ENCODE measurements at regions not wholly inside any gene's neighbourhood (a gene's known extent, or its start where the extent isn't known, plus 50 kb on each side); places are given as distances from the start of the nearest gene placed in this dataset.
"Not testable (repeated sequence)": the region's sequence is repeated elsewhere in the genome, so short reads cannot be mapped to it uniquely, and the experiment has no call there.

DNA sequence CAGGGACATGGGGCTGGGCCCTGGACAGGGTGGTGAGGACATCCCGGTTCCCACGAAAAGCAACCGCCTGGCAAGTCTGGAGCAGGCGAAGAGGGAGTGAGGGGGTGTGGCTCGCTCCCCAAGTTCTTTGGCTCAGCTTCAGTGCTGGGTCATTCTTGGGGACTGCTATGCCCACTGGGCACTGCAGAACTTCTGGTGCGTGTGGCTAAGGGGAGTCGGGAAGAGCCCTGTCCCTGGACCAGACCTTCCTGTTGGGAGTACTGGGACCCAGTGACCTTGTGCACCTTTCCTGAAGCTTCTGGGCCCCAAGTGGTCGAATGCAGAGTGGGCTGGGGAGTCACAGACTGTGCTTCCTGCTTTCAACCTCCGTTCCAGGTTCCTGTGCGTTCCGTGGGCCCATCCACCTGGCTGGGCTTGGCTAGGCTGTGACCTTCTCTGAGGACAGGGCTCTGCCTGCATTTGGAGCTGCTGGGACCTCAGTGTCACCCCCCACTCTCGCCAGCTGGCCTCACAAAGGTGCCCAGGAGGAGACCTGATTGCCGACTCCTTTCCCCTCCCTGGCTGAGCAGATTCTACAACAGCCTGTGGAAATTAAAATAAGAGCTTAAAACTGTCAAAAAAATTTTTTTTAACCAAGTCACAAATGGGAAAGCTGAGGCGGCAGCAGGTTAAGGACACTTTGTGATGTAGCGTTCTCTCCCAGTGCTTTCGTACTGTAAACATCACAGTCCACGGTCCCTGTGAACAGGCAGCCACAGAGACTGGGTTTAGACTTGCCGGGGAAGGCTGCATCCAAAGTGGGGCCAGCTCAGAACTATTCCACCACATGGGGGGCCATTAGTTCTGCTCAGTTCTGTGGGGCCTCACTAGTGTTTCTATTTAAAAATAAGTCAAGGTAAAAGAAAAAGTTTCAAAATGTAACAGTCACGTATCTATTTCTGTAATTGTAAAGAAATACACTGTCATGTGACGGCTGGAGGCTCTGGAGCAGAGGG is 63.8 kb upstream of the WNT7B start:
- no peak for DNase-seq (ENCODE audit: low read depth in 1 of 2, low spot score in 1 of 2)

DNA sequence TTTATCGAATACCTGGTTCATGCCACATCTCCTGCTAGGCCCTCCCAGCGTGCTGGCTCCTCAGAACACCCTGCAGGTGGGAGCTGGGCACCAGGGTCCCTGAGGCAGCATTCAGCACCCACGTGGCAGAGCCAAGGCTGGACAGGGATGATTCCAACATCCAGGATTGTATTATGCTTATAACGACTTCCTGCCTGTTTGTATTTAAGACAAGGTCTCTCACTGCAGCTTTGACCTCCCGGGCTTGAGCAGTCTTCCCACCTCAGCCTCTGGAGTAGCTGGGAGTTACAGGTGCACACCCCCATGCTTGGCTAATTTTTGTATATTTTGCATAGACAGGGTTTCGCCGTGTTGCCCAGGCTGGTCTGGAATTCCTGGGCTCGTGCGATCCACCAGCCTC is 64.7 kb upstream of the WNT7B start:
- DNase-seq (ENCODE audit: low read depth in 1 of 2, low spot score in 1 of 2), result no peak

DNA sequence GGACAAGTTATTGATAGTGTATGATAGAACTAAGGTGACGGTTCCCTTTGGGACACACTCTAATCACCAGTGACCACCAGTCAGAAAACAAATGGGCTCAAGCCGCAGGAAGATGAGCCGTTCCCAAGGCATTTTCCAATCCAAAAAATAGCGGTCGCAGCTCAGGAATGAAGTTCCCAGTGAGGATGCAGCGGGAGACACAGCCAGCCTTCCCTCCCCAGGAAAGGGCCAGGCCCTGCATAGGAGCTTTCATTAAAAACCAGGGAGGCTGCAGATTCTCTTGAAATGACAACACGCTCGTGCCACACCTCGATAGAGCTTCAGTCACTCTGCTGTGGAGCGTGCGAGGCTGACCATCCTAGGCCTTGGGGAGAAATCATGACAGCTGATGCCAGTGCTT is 65.8 kb upstream of the WNT7B start:
- DNase-seq (ENCODE audit: low read depth in 1 of 2, low spot score in 1 of 2), result no peak

GRCh38 chr22:46043339-46043738 is 66.4 kb upstream of the WNT7B start:
- no peak for DNase-seq (ENCODE audit: low read depth in 1 of 2, low spot score in 1 of 2)

DNA sequence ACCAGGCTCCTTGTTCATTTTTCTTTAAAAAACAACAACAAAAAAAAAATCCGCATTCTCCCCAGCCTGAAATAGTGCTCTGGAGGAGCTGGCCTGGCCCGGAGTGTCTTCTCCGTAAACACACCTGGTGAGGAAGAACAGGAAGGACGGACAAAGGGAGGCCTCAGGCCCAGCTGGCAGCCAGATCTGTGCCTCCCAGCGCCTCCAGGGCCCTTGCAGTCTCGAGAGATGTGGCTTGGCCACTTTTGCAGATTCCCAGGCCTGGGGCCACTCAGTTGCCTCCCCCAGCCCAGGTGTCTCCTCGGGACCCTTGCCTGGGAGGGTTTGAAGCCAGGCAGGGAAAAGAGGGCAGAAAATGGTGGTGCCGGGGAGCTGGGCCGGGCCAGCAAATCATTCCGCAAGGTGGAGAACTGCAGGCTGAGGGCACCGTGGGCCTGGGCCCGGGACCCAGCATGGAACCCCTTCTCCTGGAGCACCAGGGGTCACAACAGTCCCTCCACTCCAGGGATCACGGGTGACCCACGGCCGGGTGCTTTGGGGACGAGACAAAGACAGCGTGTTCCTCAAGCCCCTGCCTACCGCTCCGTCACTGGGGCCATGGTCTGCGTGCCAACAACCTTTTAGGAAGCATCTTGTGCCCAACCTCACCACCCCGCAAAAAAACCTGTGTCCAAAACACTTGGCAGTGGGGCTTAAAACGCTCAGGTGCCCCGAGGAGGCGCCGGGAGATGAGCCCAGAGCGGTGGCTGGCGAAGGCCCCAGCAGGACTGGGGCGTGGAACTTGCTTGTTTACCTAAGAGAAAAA is 67.1 kb upstream of the WNT7B start:
- no peak for DNase-seq (ENCODE audit: low read depth in 1 of 2, low spot score in 1 of 2)

DNA sequence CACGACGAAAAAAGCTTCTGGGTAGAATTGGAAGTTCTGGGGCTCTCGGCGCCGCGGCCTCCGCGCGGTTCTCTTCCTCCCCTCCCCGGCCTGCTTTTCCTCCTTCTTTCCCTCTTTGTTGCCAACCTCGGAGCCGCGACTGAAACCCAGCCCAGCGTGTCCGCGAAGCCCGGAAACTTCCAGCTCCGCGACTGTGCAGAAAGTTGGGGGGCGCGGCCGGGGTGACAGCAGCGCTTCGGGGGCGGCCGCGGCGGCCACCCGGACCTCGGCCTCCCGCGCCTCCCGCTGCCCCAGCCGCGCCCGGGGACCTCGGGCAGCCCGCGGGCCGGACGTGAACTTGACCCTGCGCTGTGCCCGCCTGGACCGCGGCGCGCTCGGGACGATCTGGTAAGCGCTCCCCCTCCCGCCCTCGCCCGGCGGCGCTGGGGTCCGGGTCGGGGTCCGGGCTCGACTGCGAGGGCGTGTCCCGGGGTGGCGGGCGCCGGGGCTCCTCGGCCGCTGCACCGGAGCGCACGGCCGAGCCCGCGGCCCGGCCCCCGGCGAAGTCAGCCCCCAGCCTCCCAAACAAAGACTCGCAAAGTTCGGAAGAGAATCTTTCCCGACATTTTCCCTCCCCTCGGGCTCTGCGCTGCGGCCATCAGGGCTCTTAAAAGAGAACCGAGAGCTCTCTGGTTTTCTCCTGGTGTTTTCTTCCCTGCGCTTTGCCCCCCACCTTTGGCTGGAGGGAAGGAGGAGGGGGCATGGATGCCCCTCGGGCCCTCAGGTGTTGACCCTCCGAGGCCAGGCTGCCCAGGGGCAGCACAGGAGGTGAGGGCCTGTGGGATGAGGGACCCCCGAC is 67.9 kb upstream of the WNT7B start:
- no peak for DNase-seq (ENCODE audit: low read depth in 1 of 2, low spot score in 1 of 2)

GRCh38 chr22:46045459-46046298 is 68.7 kb upstream of the WNT7B start:
- no peak for DNase-seq (ENCODE audit: low read depth in 1 of 2, low spot score in 1 of 2)

DNA sequence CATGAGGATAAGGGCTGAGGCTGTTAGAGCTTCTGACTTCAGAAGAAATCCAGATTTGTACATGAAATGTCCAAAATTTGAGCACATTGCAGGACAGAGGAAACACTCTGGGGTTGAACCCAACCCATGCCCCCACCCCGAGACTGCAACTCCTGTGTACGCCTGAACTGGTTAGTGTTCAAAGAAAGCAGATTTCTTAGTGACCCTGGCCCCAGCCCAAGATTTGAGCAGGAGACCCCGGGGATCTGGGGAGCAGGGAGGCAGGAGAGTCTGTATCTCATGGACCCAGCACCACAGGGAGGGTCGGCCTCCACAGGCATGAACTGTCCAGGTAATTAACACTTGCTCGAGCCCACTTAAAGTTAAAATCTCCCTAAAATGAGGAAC is 69.3 kb upstream of the WNT7B start:
- DNase-seq (ENCODE audit: low read depth in 1 of 2, low spot score in 1 of 2), result no peak

- DNase-seq (ENCODE audit: low read depth in 1 of 2, low spot score in 1 of 2), result no peak
Measured at GRCh38 chr22:46047226-46047625, 70.3 kb upstream of the WNT7B start.

DNA sequence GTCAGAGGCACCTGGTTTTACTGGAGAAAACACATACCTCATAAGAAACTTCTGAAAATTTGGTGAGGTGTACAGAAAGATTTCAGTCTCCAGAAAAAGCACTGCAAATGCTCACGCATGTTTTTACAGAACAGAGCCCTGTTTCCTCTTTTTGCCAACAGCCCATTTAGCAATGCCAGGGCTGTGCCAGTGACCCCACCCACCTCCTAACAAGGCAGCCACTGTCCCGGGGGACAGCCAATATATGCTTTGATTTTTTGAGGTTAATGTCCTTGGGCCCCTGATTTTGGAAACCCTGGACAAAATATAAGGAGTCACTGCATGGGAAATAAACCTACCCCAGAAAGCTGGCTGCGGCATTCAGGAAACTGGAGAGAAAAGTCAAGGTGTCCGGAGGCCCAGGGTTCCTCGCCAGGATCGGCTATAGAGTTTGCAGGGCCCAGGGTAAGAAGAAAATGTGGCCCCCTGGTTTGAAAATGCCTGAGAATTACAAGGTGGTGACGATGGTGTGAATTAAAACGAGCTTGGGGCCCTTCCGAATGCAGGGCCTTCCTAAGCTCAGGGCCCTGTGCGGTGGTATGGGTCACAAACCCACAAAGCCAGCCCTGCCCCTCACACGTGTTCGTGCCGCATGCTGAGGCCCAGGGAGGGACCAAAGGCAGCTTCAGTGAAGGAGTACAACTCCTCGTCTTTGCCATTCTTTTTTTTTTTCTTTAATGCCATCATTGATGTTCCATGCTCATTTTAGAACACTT is 71.1 kb upstream of the WNT7B start:
- DNase-seq (ENCODE audit: low read depth in 1 of 2, low spot score in 1 of 2), result no peak

DNA sequence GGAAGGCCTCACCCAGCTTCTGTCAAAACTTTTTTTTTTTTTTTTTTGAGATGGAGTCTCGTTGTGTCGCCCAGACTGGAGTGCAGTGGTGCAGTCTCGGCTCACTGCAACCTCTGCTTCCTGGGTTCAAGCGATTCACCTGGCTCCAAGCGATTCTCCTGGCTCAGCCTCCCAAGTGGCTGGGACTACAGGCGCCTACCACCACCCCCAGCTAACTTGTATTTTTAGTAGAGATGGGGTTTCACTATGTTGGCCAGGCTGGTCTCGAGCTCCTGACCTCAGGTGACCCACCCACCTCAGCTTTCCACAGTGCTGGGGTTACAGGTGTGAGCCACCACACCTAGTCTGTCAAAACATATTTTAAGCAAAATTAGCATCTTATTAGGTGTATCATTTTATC is 71.7 kb upstream of the WNT7B start:
- not testable (repeated sequence) for DNase-seq (ENCODE audit: low read depth in 1 of 2, low spot score in 1 of 2)

GRCh38 chr22:46049726-46050450 is 72.9 kb upstream of the WNT7B start:
- DNase-seq (ENCODE audit: low read depth in 1 of 2, low spot score in 1 of 2), result no peak

- DNase-seq (ENCODE audit: low read depth in 1 of 2, low spot score in 1 of 2), result no peak
Measured at GRCh38 chr22:46050451-46050845, 73.5 kb upstream of the WNT7B start.

GRCh38 chr22:46050916-46051614 is 74.1 kb upstream of the WNT7B start:
- no peak for DNase-seq (ENCODE audit: low read depth in 1 of 2, low spot score in 1 of 2)

- DNase-seq (ENCODE audit: low read depth in 1 of 2, low spot score in 1 of 2), result no peak
Measured at GRCh38 chr22:46051646-46052045, 74.7 kb upstream of the WNT7B start.

- no peak for DNase-seq (ENCODE audit: low read depth in 1 of 2, low spot score in 1 of 2)
Measured at GRCh38 chr22:46052331-46052771, 75.4 kb upstream of the WNT7B start.

DNA sequence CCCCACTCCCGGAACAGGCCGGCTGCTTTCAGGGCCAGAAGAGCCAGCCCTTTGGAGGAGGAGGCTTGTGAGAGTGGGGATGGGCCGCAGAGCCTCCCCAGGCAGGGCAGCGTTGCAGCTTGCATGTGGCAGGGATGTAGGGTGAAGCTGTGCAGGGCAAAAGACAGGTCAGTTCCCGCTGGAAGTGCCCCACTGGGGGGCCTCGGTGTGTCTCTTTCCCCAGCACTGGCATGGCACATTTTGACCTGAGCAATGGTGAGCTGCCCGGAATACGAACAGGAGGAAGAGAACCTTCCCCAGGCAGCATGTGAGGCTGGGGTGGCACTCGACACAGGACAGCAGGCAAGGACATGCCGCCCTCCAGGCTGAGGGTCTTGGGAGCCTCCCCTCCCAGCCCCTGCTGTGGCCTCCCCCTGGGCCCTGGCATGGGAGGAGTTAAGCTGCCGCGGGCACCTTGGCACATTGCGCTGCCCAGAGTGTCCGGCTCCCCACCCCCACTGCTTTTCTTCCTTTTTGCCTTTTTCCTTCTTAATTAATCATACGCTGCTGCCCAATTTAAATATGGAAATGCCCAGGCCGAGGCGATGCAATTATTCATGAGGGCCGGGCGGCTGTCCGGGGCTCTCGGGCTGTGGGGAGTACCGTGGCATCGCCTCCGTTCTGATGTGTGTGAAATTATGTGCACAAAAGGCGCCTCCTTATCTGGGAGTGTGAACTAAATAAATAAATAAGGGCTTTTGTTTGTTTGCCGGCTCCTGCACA is 76.0 kb upstream of the WNT7B start:
- DNase-seq (ENCODE audit: low read depth in 1 of 2, low spot score in 1 of 2), result no peak
